GM18511 (cell line): ENCODE measurements at regions not wholly inside any gene's neighbourhood (a gene's known extent, or its start where the extent isn't known, plus 50 kb on each side); places are given as distances from the start of the nearest gene placed in this dataset.

Experiments used
- ATAC-seq: cut with Tn5 transposase; IDR thresholded peaks from one replicate; pipeline ENCODE4 v1.9.1; 2021; ENCODE audit warnings: mild to moderate bottlenecking, moderate library complexity; ENCODE audit not compliant: unreplicated experiment

DNA sequence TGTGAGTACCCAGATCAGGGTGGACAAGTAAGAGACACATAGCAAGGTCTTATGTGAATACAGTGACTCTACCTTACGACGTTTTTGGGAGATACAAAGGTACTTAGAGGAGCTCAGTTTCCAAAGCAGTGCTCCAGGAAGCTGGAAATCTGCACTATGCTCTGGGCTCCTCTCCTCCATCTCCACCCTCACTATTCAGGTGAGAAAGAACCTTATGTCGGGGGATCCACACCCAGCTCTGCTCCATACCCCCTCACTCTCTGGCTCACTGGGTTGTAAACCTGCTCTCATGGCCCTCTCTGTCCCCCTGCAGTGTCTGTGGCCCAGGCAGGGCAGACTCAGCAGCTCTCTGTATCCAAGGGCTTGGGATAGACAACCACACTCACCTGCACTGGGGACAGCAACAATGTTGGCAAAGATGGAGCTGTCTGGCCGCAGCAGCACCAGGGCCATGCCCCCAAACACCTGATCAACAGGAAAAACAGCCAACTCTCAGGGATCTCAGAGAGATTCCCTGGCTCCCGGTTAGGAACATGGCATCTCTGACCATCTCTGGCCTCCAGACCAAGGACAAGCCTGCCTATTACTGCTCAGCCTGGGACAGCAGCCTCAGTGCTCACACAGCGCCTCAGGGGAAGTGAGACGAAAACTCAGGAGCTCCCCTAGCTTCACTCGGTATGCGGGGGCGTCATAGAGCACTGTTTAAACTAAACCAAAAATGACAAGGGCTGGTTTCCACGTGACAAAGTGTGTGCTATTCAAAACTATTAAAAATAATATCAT lies 60.9 kb upstream of the TOP3B start:
- ATAC-seq: no peak

DNA sequence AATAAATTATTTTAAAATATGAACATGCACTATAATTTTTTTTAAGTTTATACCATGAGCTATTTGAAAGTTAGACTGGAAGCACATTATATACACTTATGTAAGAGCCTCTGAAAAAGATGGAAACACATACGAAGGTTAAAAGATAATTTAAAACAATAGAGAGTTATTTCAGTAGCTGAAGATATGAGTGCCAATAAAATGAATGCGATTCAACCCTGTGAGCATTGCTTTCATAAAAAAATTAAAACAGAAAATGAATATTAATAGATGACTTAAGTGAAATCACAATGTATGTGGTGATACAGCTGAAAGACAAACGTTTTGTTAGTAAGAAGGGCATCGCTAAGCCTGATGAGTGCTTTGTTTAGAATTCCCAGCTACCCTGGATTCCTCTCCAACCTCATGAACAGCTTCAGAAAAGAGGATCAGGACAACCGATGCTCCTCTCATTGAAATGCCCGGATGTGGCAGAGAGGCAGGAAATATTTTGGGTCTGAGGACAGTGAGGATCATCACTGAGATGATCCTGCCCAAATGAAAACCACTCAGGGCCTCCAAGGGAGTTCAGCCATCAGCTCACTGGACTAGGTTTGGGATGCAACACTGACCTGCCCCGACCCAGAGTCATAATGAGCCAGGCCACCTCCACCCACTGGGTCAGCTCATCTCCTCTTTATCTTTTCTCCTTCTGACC lies 60.2 kb upstream of the TOP3B start:
- ATAC-seq: no peak

DNA sequence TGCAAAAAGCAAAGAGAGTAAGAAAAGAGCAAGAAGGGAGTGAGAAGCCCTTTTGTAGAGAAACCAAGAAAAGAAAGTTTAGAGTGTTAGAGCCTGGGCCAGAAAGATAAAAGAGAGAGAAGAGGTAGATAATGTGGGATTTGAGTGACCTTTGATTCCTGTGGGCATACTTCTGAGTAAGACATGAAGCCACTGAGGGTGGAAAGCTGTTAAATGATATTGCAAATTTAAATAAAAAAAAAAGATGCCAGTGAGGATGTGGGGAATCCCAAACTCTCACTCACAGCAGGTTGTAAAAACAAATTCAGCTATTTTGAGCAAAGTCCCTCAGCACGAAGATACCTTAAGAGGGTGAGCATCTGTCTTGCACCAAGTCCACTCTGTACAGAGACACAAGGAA lies 59.4 kb upstream of the TOP3B start:
- no peak for ATAC-seq

DNA sequence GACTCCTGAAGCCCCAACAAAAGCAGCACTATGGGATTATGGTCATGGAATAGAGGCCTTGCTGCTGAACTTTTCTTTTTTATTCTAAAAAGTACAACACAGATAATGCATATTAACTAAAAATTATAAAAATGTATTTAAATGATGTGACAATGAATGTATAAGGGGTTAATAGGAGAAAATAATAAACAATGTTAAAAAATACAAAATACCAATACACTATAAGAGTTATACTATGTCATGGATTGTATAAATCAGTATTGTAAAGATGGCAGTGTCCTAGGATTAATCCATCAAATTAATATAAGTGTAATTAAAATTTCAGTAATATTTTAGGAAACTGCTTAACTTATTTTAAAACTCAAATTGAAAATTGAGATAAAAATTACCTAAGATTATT lies 58.3 kb upstream of the TOP3B start:
- ATAC-seq: no peak

DNA sequence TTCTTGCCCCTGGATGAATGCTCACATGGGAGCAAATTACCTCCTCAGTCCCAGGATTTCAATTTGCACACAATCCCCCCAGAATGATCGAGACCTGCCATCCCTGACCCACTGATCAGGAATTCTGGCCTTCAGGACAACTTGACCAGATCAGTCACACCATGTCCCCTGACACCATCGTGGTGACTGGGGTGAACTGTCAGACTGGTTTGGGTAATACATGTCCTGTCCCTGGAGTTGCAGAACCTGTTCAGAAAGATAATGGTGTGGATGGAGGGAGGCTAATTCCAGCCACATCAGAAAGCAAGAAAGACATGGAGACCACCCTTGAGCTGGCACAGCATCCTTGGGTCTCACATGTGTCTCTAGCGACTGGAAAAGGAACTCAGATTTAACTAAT lies 57.9 kb upstream of the TOP3B start:
- no peak for ATAC-seq

DNA sequence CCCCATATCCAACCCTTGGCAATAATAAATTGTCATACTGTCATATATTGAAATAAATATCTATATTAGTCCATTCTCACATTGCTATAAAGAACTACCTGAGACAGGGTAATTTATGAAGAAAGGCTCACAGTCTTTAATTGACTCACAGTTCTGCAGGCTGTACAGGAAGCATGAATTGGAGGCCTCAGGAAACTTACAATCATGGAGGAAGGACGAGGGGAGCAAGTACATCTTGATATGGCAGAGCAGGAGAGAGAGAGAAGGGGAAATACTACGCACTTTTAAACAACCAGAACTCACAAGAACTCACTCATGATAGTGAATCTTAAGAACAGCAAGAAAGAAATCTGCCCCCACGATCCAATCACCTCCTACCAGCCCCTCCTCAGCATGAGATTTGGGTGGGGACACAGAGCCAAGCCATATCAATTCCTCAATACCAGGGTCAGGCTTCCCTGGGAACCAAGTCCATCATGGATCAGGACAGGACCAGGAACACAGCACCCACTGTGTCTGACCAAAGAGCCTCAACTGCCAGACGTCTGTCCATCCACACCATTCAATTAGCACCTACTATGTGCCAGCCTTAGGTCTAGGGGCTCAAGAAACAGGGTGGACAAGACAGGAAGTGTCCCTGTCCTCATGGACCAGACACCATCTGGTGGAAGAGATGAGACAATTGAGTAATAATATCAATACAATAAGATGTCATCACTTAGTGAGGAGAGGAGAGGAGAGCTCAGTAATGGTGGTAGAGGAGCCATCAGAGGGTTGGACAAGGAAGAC lies 56.9 kb upstream of the TOP3B start:
- ATAC-seq: no peak

DNA sequence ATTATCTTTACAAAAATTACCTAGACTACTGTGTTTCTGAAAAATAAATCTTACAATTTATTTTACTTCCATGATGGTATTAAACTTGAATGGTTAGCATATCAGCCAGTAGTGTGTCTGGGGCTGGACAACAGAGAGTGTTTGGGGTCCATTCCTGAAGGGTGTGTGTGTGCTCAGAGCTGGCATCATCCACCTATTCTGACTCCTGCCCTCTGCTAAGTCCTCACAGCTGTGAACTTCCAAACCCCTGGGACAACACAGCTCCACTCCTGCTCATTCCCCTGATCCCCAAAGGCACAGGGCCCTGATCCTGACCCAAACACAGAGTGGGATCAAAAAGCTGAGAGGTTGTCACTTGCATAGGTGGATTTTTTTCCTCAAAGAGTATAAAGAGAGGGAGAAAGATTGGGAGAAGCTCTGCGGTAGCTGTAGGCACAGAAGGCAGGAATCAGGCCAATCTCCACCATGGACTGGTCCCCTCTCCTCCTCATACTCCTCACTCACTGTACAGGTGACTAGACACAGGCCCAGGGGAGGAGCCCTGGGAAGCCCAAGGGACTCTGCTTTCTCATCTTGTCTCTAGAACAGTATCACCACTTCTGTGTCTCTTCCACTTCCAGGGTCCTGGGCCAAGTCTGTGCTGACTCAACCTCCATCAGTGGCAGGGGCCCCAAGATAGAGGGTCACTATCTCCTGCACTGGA lies 55.7 kb upstream of the TOP3B start:
- ATAC-seq: no peak

DNA sequence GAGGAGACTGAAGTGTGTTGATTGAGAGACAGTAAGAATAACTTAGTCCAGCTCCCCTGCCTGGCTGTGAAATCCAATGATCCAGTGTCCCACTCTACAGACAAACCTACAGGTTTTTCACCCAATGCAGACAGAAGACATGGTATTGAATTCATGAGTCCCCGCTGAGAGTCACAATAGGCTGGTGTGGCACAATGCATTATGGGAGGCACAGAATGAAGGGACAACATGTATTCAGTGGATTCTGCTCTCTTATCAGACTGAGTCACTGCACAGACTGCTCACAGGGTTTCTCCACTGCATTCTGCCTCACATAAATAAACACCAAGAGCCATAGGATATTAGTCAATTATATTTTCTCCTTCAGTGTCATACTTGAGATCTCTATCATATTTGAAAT lies 55.2 kb upstream of the TOP3B start:
- ATAC-seq: no peak

DNA sequence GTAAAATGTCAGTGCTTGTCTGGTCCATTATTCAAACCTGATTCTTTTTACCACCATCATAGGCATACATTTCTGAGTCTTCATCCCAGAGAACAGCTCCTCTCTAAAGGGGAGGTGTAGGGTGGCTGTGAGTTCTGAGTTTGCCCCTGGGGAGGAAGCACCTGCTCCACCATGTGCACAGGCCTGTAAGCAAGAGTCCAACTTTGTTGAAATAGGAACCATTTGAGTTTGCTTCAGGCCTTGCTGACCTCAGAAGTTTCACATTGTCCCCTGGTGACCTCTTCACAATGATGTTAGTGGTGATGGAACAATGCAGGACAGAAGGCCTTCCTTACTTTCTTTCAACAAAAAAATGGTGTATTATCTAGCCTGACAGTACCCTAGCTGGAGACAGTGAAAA lies 54.6 kb upstream of the TOP3B start:
- no peak for ATAC-seq

DNA sequence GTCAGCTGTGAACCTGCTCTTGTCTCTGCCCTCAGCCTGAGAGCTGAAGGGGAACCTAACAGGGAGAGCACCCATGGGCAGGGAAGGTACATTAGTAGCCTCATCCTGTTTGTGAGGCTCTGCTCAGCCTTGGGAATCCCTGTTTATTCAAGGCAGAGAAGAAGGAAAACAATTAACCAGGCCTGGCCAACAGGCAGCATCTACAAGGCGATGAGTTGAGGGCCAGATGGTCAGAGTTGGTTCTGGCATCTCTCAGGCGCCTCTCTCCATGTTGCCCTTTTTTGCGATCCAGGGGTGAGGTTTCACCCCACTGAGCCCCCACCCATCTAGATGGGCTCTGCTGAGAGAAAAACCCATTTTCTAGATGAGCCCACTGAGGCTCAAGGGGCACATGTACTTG lies 54.0 kb upstream of the TOP3B start:
- ATAC-seq: no peak

DNA sequence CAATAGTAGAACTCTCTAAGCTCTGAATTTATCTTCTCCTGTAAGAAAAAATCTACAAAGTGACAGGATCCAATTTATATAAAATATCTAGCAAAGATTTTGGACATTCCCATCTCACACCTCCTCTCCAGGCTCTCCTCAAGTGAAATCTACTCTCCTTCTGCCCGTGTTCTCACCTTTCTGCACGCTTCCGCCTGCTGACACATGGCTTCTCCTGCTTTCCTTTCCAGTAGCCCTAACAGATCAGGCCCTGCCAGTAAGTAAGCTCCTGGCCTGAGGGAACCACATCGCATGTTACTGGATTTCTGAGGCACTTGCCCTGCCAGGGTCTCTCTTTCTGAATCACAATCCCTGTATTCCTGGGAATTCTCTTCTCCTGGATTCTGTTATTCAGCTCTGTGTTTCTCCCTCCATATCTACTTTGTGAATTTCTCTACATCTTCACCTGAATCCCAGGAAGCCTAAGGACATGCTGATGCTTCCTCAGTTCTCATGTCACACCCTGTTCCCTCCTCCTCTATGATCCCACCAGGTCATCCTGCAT lies 53.3 kb upstream of the TOP3B start:
- ATAC-seq: no peak

DNA sequence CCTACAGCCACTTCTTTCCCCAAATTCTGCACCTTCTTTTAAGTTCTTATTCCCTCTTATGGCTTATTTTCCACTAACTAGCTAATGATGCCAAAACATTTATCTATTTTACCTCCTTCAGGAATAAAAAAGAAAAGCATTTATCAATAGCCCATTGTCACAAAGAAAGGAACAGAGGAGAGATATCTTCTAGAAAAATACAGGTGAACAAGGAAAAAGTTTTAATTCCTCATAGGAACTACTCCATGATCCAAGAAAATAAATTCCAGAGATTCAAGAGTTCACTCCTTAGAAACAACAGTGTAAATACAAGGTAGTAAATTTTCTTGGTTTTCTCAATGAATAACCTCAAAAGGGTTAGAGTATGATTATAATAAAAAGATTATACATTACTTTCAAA lies 52.6 kb upstream of the TOP3B start:
- no peak for ATAC-seq

DNA sequence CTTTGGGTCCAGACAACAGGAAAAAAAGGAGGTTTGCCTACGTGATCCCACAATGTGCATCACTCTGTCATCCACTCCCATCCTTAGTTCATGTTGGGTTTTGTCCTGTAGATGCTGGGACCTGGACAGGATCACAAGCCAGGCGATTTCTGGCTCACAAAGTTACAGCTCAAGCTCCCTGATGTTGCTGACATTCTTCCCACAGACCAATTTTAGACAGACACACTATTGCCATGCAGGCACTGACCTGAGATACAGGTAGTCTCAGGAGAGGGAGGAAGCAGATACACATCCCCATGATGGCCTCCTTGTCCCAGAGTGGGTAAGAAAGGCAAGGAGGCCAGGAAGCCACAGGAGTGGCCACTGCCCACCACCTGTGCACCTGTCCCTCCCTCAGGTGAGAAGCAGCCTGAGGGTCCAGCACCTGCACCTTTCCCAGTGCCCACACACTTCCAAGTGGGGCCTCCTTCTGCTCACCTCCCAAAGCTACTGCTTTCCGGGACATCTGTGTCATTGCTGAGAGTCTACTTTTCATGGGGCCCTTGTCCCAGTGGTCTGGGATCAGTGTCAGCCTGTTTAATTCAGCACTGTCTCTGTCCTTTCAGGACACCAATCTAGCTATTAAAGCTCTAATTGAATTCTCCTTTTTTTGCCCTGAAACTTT lies 52.0 kb upstream of the TOP3B start:
- no peak for ATAC-seq

DNA sequence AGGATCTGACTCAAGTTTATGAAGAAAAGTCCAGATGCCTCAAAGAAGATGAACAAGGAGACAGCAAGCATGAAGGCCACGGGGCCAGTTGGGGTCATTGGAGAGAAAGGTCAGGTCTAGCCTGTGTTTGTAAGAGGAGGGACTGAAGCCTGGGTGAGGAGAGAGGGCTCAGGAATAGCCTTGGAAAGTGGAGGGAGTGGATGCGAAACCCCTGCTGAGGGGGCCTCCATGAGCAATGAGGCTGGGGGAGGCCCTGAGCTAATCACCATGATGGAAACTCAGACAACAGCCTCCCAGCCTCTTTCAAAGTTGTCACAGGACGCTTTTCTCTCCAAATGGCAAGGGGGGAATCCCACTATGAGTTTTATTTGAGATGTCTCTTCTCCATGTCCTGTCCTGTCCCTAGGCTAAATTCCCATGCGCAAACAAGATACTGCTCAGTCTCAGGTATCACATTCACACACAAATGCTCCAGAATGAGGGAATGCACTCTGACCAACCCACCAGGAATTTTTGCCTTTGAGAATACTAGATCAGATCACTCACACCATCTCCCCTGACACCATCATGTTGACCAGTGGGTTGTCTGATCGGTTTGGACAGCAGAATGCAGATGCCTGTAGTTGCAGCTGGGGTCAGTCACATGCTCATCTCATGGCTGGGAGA lies 51.3 kb upstream of the TOP3B start:
- no peak for ATAC-seq

DNA sequence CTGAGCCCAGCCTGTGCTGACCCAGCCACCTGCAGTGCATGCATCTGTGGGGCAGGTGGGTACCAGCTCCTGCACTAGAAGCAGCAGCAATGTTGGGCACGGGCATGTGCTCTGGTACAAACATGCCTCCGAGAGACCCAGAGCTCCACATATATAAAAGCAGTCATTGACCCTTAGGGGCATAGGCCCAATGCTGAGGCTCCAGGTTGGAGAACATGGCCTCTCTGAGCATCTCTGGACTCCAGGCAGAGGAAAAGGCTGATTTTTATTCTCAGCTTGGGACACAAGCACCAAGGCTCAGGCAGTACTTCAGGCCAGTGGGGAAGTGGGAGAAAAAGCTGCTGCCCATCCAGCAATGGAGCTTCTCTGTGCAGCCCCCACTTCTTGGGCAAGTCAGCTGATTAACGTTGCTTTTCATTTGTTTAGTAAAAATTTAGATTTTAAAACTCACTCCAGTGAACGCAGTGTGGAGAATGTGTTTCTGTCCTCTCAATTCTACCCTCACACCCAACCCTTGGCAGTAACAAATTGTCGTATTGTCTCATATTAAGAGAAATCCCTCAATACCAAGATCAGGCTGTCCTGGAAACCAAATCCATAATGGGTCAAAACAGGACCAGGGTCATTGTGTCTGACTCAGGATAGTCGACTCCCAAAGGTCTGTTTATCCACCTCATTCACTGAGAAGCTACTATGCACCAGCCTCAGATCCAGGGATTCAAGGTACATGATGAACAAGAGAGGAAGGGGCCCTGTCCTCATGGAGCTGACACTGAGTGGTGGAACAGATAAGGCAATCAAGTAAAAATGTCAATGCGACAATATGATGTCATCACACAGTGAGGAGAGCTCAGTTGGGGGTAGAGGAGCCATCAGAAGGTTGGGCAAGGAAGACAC lies 50.6 kb upstream of the TOP3B start:
- ATAC-seq: no peak

DNA sequence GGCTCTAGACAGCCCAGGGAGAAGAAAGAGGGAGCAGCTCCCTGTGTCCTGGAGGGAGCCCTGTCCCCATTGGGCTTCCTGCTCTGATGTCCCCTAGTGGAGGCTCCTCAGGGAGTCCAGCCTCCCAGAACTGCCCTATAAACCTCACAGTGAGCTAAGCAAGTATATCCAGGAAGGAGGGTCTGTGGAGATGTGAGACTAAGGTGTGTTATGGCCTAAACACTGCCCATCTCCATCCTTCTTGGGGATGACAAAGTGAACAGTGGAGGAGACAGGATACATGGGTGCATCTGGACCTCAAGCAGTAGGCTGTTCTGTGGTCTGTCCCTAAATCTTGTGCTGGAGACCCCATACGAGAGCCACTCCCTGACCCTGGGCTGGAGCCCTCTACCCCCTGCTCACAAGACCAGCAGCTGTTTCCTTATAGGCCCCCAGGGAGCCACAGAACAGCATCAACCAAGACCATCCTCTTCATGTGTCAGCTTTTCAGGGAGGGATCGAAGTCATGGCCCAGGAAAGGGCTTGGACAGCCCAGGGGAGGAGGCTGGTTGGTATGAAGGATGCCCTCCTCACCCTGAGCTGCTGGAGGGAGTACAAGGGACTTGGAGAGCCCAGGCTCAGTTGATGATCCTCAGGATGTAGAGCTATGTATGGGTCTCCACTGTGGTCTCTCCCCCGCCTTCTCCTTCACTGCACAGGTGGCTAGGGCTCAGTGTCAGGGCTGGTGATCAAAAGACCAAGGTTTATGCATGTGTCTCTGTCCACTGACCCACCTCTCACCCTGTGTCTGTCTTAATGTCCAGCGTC lies 49.7 kb upstream of the TOP3B start:
- no peak for ATAC-seq
